MV-4-11 (cell line): ENCODE measurements at regions not wholly inside any gene's neighbourhood (a gene's known extent, or its start where the extent isn't known, plus 50 kb on each side); places are given as distances from the start of the nearest gene placed in this dataset.

Experiments used
- DNase-seq: peaks from one replicate; lab custom pipeline; 2025; lab: John Stamatoyannopoulos, UW

GRCh38 chr1:24985737-24986136, 55.7 kb upstream of the RUNX3 start:
- DNase-seq: no peak

GRCh38 chr1:24984800-24985522, 54.9 kb upstream of the RUNX3 start:
- DNase-seq: no peak

GRCh38 chr1:24984300-24984699, 54.2 kb upstream of the RUNX3 start:
- no peak for DNase-seq

- no peak for DNase-seq
Measured at GRCh38 chr1:24983006-24983680, 53.1 kb upstream of the RUNX3 start.

- DNase-seq: no peak
Measured at GRCh38 chr1:24981631-24982005, 51.5 kb upstream of the RUNX3 start.

GRCh38 chr1:24980836-24981630, 51.0 kb upstream of the RUNX3 start:
- no peak for DNase-seq
